Thyroid gland (tissue), 4 donors: ENCODE measurements at regions not wholly inside any gene's neighbourhood (a gene's known extent, or its start where the extent isn't known, plus 50 kb on each side); places are given as distances from the start of the nearest gene placed in this dataset.

Experiments used
- CTCF ChIP-seq, 6 experiments: fragments of 200-600 bp in 3 of 6; fragments of 450-650 bp in 3 of 6; sonication (generic) in 3 of 6; IDR thresholded peaks; one replicate each; pipeline ENCODE4 v1.5.1; 2016 to 2019; ENCODE audit warnings: antibody characterized with exemption in 6 of 6, mild to moderate bottlenecking in 2 of 6, inconsistent platforms in 1 of 6, moderate library complexity in 1 of 6
- POLR2A ChIP-seq, 2 donors: fragments of 450-650 bp; IDR thresholded peaks; one replicate each; pipeline ENCODE4 v1.6.1; 2017; ENCODE audit warnings: antibody characterized with exemption in 2 of 2, mild to moderate bottlenecking in 2 of 2, moderate library complexity in 1 of 2

- no peak for TF ChIP-seq CTCF (IDR thresholded peaks at IDR 0.05)
- TF ChIP-seq POLR2A (IDR thresholded peaks at IDR 0.05) = no peak
These were observed 107.4 kb downstream of the DLL1 start for GRCh38 chr6:170183521-170183920.
